Trophoblast cell (in vitro differentiated cells and primary cell): ENCODE measurements at regions not wholly inside any gene's neighbourhood (a gene's known extent, or its start where the extent isn't known, plus 50 kb on each side); places are given as distances from the start of the nearest gene placed in this dataset.

Experiments
- DNase-seq, 2 donors: peaks; one replicate each; pipeline ENCODE4 v3.0.0-alpha.2; 2016
- H2AFZ ChIP-seq: 2 replicates; pipeline ENCODE4 v1.6.1; 2013; ENCODE audit warnings: low read length, moderate library complexity, mild to moderate bottlenecking; ENCODE audit not compliant: insufficient read depth, poor library complexity
- H2AK5ac ChIP-seq: 2 replicates; pipeline ENCODE4 v1.6.1; 2013; ENCODE audit warnings: mild to moderate bottlenecking, low read length
- H2BK120ac ChIP-seq: 2 replicates; pipeline ENCODE4 v1.6.1; 2013; ENCODE audit warnings: low read length, mild to moderate bottlenecking, moderate library complexity; ENCODE audit not compliant: insufficient read depth, poor library complexity
- H2BK12ac ChIP-seq: 2 replicates; pipeline ENCODE4 v1.6.1; 2013; ENCODE audit warnings: mild to moderate bottlenecking, low read length, moderate library complexity
- H2BK5ac ChIP-seq: 2 replicates; pipeline ENCODE4 v1.6.1; 2013; ENCODE audit warnings: low read length, low read depth, moderate library complexity, mild to moderate bottlenecking; ENCODE audit not compliant: poor library complexity
- H3K14ac ChIP-seq: 2 replicates; pipeline ENCODE4 v1.6.1; 2013; ENCODE audit warnings: mild to moderate bottlenecking, low read length
- H3K18ac ChIP-seq: 2 replicates; pipeline ENCODE4 v1.6.1; 2013; ENCODE audit warnings: mild to moderate bottlenecking, low read length
- H3K23ac ChIP-seq: 2 replicates; pipeline ENCODE4 v1.6.1; 2013; ENCODE audit warnings: low read length
- H3K27ac ChIP-seq: 2 replicates; pipeline ENCODE4 v1.5.1; 2013; ENCODE audit warnings: low read depth, mild to moderate bottlenecking, inconsistent platforms, low read length, moderate library complexity
- H3K27me3 ChIP-seq: 2 replicates; pipeline ENCODE4 v1.6.1; 2013; ENCODE audit warnings: inconsistent platforms, mild to moderate bottlenecking, low read length, moderate library complexity; ENCODE audit not compliant: insufficient read depth
- H3K36me3 ChIP-seq, 2 experiments: 1 replicate in 1 of 2; 2 replicates in 1 of 2; pipeline ENCODE4 v1.6.1; 2013; ENCODE audit warnings: low read length in 2 of 2, mild to moderate bottlenecking in 2 of 2, moderate library complexity in 1 of 2; ENCODE audit not compliant: insufficient read depth in 2 of 2, control insufficient read depth in 1 of 2
- H3K4ac ChIP-seq: 2 replicates; pipeline ENCODE4 v1.6.1; 2013; ENCODE audit warnings: low read depth, mild to moderate bottlenecking, low read length, moderate library complexity
- H3K4me1 ChIP-seq, 2 experiments: 1 replicate in 1 of 2; 2 replicates in 1 of 2; pipeline ENCODE4 v1.6.1; 2013; ENCODE audit warnings: low read length in 2 of 2, mild to moderate bottlenecking in 2 of 2, moderate library complexity in 1 of 2; ENCODE audit not compliant: insufficient read depth in 2 of 2, control insufficient read depth in 1 of 2
- H3K4me2 ChIP-seq: 2 replicates; pipeline ENCODE4 v1.6.1; 2013; ENCODE audit warnings: inconsistent platforms, mild to moderate bottlenecking, low read length, moderate library complexity
- H3K4me3 ChIP-seq: 2 replicates; pipeline ENCODE4 v1.5.1; 2013; ENCODE audit warnings: mild to moderate bottlenecking, low read depth, low read length, inconsistent platforms
- H3K79me1 ChIP-seq: one replicate; pipeline ENCODE4 v1.6.1; 2013; ENCODE audit warnings: low read length
- H3K79me2 ChIP-seq: 2 replicates; pipeline ENCODE4 v1.6.1; 2013; ENCODE audit warnings: low read length, mild to moderate bottlenecking; ENCODE audit not compliant: control insufficient read depth, insufficient read depth, poor library complexity
- H3K9ac ChIP-seq: 2 replicates; pipeline ENCODE4 v1.6.1; 2013; ENCODE audit warnings: mild to moderate bottlenecking, low read length
- H3K9me3 ChIP-seq: 2 replicates; pipeline ENCODE4 v1.6.1; 2013; ENCODE audit warnings: low read depth, mild to moderate bottlenecking, control low read depth, inconsistent platforms, low read length; ENCODE audit not compliant: insufficient read depth
- H4K12ac ChIP-seq: 2 replicates; pipeline ENCODE4 v1.6.1; 2013; ENCODE audit warnings: low read depth, mild to moderate bottlenecking, low read length, moderate library complexity
- H4K8ac ChIP-seq: 2 replicates; pipeline ENCODE4 v1.6.1; 2013; ENCODE audit warnings: low read depth, mild to moderate bottlenecking, low read length, moderate library complexity
- H4K91ac ChIP-seq: one replicate; pipeline ENCODE4 v1.6.1; 2013; ENCODE audit warnings: low read depth, mild to moderate bottlenecking, low read length, moderate library complexity
- WGBS: extraction: QIAGEN DNeasy Blood & Tissue Kit; methylation state at CpG from one replicate; pipeline ENCODE4 v1.1.7; 2013; ENCODE audit warnings: missing lambda C conversion rate; ENCODE audit not compliant: insufficient read length, insufficient coverage; ENCODE audit errors: extremely low coverage; 5-methylcytosine and 5-hydroxymethylcytosine counted together

DNA sequence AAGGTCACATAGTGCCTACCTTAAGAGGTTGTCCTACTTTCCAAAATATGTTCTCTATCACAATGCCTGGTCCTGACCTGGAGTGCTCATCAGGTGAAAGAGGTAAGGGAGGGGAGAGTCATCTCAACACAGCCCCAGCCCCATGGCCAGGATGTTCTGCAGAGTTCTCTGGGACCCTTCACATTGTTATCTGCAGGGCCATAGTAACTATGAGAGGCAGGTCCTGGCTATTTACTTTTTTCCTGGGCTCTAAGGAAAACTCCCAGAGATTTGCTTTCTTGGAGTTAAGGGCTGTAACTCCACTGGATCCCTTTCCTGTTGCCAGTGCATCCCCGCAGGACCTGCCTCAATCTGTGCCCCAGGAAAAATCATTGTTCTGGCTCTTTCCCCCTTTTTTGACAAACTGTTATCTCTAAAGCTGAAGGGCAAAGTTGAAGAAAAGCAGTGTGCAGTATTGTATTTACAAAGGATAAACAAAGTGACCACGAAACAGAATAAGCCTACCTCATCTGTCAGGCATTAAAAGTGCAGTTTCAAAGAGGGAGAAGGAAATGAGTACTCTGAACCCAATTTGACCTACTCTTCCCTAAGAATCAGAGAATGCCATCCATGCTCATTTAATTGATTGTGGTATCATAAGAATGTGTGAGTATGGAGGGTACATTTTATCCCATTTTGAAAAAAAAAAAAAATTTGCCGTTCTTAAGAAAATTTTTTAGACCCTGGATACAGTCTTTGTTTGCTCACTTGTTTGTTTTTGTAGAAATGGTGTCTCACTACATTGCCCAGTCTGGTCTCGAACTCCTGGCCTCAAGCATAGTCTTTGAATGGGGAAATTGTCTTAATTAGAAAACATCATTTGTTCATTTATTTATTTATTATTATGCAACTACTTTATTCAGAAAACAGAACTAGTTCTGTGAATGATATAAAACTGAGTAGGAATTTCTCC is 149.6 kb downstream of the RHOU start:
- Histone ChIP-seq H4K91ac (no peak overlapping the region), H3K27me3 (no peaks in the 10 kb centered on the region), H3K27ac (peak overlapping the region; percentile 6), H4K8ac (no peak overlapping the region), H2BK12ac (no peak overlapping the region), H2AFZ (no peak overlapping the region), H3K14ac (no peak overlapping the region), H3K4me3 (no peak overlapping the region), H4K12ac (no peak overlapping the region), H3K36me3 (no peaks in the 10 kb centered on the region), H2AK5ac (no peak overlapping the region), H3K18ac (no peak overlapping the region), H3K9me3 (peaks cover 2% of the 10 kb centered on the region), H3K79me1 (peaks cover 3% of the 10 kb centered on the region), H2BK120ac (no peak overlapping the region), H3K4me1 (peaks cover 4 to 11% of the 10 kb centered on the region in 2 experiments), H3K9ac (no peak overlapping the region), H3K4me2 (no peak overlapping the region), H3K23ac (no peak overlapping the region), H3K79me2 (no peaks in the 10 kb centered on the region), H3K4ac (no peak overlapping the region), H2BK5ac (no peak overlapping the region)
- DNase-seq: no peak
- WGBS: no CpG with 5 or more reads among the region's 4 CpGs

DNA sequence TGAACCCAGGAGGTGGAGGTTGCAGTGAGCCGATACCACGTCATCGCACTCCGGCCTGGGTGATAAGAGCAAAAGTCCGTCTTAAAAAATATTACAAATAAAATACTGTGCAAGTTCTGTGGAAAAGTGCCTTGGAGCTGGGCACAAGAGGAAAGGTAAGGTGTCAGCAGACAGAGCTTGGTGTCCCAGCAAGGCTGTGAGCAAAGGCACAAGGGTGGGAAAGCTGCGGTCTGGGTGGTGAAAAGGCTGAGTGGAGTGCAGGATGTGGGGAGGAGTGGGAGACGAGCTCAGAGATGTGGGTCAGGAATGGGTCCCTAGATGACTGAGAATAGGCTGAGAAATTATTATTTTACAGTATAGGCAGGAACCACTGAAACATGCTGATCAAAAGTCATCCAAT is 150.6 kb downstream of the RHOU start:
- Histone ChIP-seq H4K91ac (peak overlapping the region; percentile 65), H3K14ac (no peak overlapping the region), H2AK5ac (no peak overlapping the region), H2BK5ac (no peak overlapping the region), H3K4me2 (no peak overlapping the region), H3K23ac (no peak overlapping the region), H3K27me3 (no peaks in the 10 kb centered on the region), H3K4me1 (peaks cover 4 to 14% of the 10 kb centered on the region in 2 experiments), H3K27ac (no peak overlapping the region), H3K79me1 (peaks cover 3% of the 10 kb centered on the region), H3K9ac (no peak overlapping the region), H3K9me3 (peaks cover 2% of the 10 kb centered on the region), H2BK12ac (no peak overlapping the region), H3K36me3 (no peaks in the 10 kb centered on the region), H3K4ac (no peak overlapping the region), H3K4me3 (no peak overlapping the region), H3K79me2 (no peaks in the 10 kb centered on the region), H3K18ac (no peak overlapping the region), H4K12ac (no peak overlapping the region), H4K8ac (no peak overlapping the region), H2BK120ac (peak overlapping the region; percentile 41), H2AFZ (no peak overlapping the region)
- DNase-seq: no peak
- no CpG with 5 or more reads among the region's 7 CpGs for WGBS

DNA sequence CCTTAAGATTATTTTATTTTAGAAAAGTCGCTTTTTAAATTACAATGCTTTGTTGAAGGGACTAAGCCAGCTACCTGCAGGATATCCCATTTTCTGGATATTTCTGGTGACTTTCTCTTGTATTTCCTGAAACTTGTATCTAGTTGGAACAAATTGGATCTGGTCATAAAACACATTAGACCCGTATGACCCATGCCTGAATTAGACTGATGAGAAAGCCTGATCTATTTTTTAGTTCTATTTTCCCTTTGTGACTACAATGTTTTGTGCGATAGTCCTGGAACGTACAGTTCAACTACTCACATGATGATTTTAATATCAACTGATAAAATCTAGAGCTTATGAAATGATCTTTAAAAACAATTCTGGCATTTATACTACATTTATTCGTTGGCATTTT is 151.8 kb downstream of the RHOU start:
- Histone ChIP-seq H3K4me1 (peaks cover 4 to 12% of the 10 kb centered on the region in 2 experiments), H3K9ac (no peak overlapping the region), H3K18ac (no peak overlapping the region), H4K12ac (no peak overlapping the region), H3K4ac (no peak overlapping the region), H2BK5ac (no peak overlapping the region), H3K9me3 (peaks cover 4% of the 10 kb centered on the region), H3K4me3 (no peak overlapping the region), H2BK120ac (no peak overlapping the region), H4K91ac (no peak overlapping the region), H2AFZ (no peak overlapping the region), H3K14ac (no peak overlapping the region), H3K4me2 (no peak overlapping the region), H3K27ac (no peak overlapping the region), H3K36me3 (no peaks in the 10 kb centered on the region), H3K27me3 (no peaks in the 10 kb centered on the region), H2AK5ac (no peak overlapping the region), H4K8ac (no peak overlapping the region), H3K23ac (no peak overlapping the region), H3K79me2 (no peaks in the 10 kb centered on the region), H3K79me1 (peaks cover under 1% of the 10 kb centered on the region), H2BK12ac (no peak overlapping the region)
- no peak for DNase-seq
- WGBS: no CpG with 5 or more reads among the region's 5 CpGs

DNA sequence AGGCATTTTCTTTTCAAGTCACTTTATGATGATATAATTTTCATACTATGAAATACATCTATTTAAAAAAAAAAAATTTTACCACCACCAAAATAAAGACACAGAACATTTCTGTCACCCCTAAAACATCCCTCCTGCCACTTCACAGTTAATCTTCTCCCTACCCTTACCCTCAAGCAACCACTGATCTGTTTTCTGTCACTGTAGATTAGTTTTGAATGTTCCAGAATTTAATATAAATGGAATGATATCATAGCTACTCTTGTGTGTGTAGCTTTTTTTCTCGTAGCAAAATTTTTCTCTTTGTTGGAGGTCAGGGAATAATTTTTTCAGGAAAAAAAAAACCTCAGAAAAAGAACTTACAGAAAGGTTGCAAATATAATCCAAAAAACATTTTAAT is 152.7 kb downstream of the RHOU start:
- H2BK120ac ChIP-seq: no peak overlapping the region
- no peak overlapping the region for H3K4ac ChIP-seq
- no peak overlapping the region for H2AK5ac ChIP-seq
- no CpG with 5 or more reads among the region's 1 CpG for WGBS
- no peak overlapping the region for H2AFZ ChIP-seq
- no peak for DNase-seq
- no peak overlapping the region for H3K9ac ChIP-seq
- H2BK12ac ChIP-seq: no peak overlapping the region
- H3K18ac ChIP-seq: no peak overlapping the region
- no peak overlapping the region for H3K4me2 ChIP-seq
- H3K27me3 ChIP-seq: no peaks in the 10 kb centered on the region
- no peak overlapping the region for H3K27ac ChIP-seq
- no peak overlapping the region for H4K91ac ChIP-seq
- no peak overlapping the region for H3K4me3 ChIP-seq
- H3K23ac ChIP-seq: no peak overlapping the region
- peaks cover 2 to 7% of the 10 kb centered on the region in 2 experiments for H3K4me1 ChIP-seq
- H2BK5ac ChIP-seq: no peak overlapping the region
- no peaks in the 10 kb centered on the region for H3K36me3 ChIP-seq
- no peak overlapping the region for H4K12ac ChIP-seq
- H3K14ac ChIP-seq: no peak overlapping the region
- H4K8ac ChIP-seq: no peak overlapping the region
- H3K79me1 ChIP-seq: no peaks in the 10 kb centered on the region
- no peaks in the 10 kb centered on the region for H3K79me2 ChIP-seq
- H3K9me3 ChIP-seq: peaks cover 4% of the 10 kb centered on the region
